Chondrocyte (in vitro differentiated cells): ENCODE measurements at regions not wholly inside any gene's neighbourhood (a gene's known extent, or its start where the extent isn't known, plus 50 kb on each side); places are given as distances from the start of the nearest gene placed in this dataset.

Source experiments
- DNase-seq: peaks from one replicate; pipeline ENCODE4 v3.0.0; 2021; ENCODE audit warnings: mixed read lengths, low spot score
- H3K27ac Mint-ChIP-seq: one replicate; pipeline ENCODE4 v1.8.0; 2021; ENCODE audit warnings: mild to moderate bottlenecking, moderate library complexity, mixed read lengths; ENCODE audit not compliant: unreplicated experiment
- H3K27me3 Mint-ChIP-seq: 2 replicates; pipeline ENCODE4 v1.8.0; 2021; ENCODE audit warnings: low read depth, mixed read lengths
- H3K36me3 Mint-ChIP-seq: 2 replicates; pipeline ENCODE4 v1.8.0; 2021; ENCODE audit warnings: low read depth, mixed read lengths
- H3K4me1 Mint-ChIP-seq: 2 replicates; pipeline ENCODE4 v1.8.0; 2021; ENCODE audit warnings: low read depth, mild to moderate bottlenecking, mixed read lengths
- H3K4me3 Mint-ChIP-seq: one replicate; pipeline ENCODE4 v1.8.0; 2021; ENCODE audit warnings: mild to moderate bottlenecking, moderate library complexity, mixed read lengths; ENCODE audit not compliant: unreplicated experiment
- H3K9me3 Mint-ChIP-seq: 2 replicates; pipeline ENCODE4 v1.8.0; 2021; ENCODE audit warnings: low read depth, mixed read lengths
- CTCF ChIP-seq: fragments of 200-600 bp; sonication (generic); IDR thresholded peaks from 2 replicates; pipeline ENCODE4 v1.5.0; 2021; ENCODE audit warnings: antibody characterized with exemption, mild to moderate bottlenecking, moderate library complexity

DNA sequence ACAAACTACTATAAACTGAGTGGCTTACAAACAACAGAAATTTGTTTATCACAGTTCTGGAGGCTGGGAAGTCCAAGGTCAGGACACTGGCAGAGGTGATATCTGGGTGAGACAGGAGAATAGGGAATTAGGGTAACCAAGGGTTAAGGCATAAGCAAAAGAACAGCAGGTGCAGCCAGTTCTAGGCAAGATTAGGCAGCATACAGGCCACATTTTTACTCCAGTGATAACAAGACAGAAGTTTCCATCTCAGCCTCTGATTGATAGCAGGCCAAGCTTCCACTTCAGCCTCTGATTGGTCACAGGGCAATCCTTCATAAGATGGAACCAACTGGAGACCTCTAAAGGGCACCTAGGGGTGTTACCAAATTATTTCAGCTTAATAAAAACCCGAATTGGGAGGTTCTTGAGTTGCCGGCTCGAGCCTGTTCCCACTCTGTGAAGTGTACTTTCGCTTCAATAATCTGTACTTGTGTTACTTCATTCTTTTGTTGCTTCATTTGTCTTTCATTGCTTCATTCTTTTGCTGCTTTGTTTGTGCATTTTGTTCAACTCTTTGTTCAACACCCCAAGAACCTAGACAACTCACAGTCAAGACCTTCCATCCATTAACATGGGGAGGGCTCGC, 185.6 kb downstream of the TOMM20 start:
- no peak for TF ChIP-seq CTCF
- no peak for DNase-seq
- peaks cover 9% of the 10 kb centered on the region for H3K4me1 Mint-ChIP-seq
- no peaks in the 10 kb centered on the region for H3K9me3 Mint-ChIP-seq
- no peaks in the 10 kb centered on the region for H3K27me3 Mint-ChIP-seq
- H3K27ac Mint-ChIP-seq = no peak overlapping the region
- H3K4me3 Mint-ChIP-seq = no peak overlapping the region
- no peaks in the 10 kb centered on the region for H3K36me3 Mint-ChIP-seq

DNA sequence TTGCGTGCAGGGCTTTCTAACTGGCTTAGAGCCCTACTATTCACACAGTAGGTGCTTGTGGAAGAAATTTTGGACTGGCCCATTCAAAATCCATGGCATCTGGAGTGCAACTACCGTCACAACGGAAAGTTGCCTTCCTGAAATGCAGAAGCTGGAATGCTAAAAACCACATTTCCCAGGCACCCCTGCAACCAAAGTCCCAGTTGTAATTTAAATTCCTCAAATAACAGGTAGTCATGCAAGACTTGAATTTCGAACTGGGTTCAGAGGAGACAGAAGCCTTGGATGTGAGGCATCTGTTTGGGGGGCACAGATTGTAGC, 186.7 kb downstream of the TOMM20 start:
- no peak for DNase-seq
- Mint-ChIP-seq H3K4me1 (peaks cover 9% of the 10 kb centered on the region), H3K27ac (no peak overlapping the region), H3K36me3 (no peaks in the 10 kb centered on the region), H3K9me3 (no peaks in the 10 kb centered on the region), H3K27me3 (no peaks in the 10 kb centered on the region), H3K4me3 (no peak overlapping the region)
- no peak for TF ChIP-seq CTCF

- no peaks in the 10 kb centered on the region for H3K27me3 Mint-ChIP-seq
Measured at GRCh38 chr1:234941321-234942011, 187.2 kb downstream of the TOMM20 start.

GRCh38 chr1:234940841-234941240, 187.8 kb downstream of the TOMM20 start:
- no peak for DNase-seq
- Mint-ChIP-seq H3K4me3 (no peak overlapping the region), H3K36me3 (no peaks in the 10 kb centered on the region), H3K27ac (no peak overlapping the region), H3K27me3 (no peaks in the 10 kb centered on the region), H3K9me3 (no peaks in the 10 kb centered on the region), H3K4me1 (peaks cover 9% of the 10 kb centered on the region)
- TF ChIP-seq CTCF = no peak

More at GRCh38 chr1:234941321-234942011, 187.2 kb downstream of the TOMM20 start:
- Mint-ChIP-seq H3K9me3 (no peaks in the 10 kb centered on the region), H3K27ac (no peak overlapping the region), H3K4me1 (peaks cover 9% of the 10 kb centered on the region), H3K36me3 (no peaks in the 10 kb centered on the region), H3K4me3 (no peak overlapping the region)
- no peak for TF ChIP-seq CTCF
- no peak for DNase-seq

DNA sequence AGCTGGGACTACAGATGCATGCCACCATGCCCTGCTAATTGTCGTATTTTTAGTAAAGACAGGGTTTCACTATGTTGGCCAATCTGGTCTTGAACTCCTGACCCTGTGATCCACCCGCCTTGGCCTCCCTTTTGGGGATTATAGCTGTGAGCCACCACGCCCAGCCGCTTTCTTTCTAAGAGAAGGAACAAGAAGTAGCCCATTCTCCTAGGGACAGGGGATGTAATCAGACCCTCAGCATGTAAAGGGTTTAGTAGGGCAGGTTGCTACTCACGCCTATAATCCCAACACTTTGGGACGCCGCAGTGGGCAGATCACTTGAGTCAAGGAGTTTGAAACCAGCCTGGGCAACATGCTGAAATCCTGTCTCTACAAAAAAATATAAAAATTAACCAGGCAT, 189.7 kb downstream of the TOMM20 start:
- peaks cover 5% of the 10 kb centered on the region for H3K4me1 Mint-ChIP-seq
- no peaks in the 10 kb centered on the region for H3K9me3 Mint-ChIP-seq
- no peak overlapping the region for H3K27ac Mint-ChIP-seq
- H3K36me3 Mint-ChIP-seq = no peaks in the 10 kb centered on the region
- no peak for DNase-seq
- no peak for TF ChIP-seq CTCF
- no peak overlapping the region for H3K4me3 Mint-ChIP-seq
- no peaks in the 10 kb centered on the region for H3K27me3 Mint-ChIP-seq
